ENCODE measurements at regions not wholly inside any gene's neighbourhood (a gene's known extent, or its start where the extent isn't known, plus 50 kb on each side); places are given as distances from the start of the nearest gene placed in this dataset.

DNA sequence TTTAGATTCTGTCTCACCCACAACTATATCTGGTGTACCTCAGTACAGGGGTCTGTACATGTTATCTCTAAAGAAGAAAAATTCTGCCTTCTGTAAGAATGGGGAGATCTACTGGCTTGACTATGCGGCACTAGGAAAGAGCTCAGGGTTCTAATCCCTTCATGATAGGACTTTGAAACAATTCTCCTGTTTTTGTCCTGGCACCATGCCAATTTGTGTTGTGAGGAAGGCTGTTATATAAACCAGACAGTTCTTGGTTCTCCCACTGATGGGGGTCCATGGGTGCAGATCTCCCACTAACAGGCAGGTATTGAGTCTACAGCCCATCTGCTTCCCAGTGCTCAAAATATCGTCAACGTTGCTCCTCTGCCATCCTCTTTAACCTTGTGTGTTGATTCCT is 883.7 kb downstream of the GALC start:
- no peak overlapping the region for H3K4me3 ChIP-seq
- DNase-seq (ENCODE audit: low spot score in 2 of 2) = no peak
- no peaks in the 10 kb centered on the region for H3K9me3 ChIP-seq
- TF ChIP-seq POLR2A (IDR thresholded peaks at IDR 0.05) (no peak), POLR2AphosphoS5 (IDR thresholded peaks at IDR 0.05) (no peak)
- TF ChIP-seq, protein P1, sequence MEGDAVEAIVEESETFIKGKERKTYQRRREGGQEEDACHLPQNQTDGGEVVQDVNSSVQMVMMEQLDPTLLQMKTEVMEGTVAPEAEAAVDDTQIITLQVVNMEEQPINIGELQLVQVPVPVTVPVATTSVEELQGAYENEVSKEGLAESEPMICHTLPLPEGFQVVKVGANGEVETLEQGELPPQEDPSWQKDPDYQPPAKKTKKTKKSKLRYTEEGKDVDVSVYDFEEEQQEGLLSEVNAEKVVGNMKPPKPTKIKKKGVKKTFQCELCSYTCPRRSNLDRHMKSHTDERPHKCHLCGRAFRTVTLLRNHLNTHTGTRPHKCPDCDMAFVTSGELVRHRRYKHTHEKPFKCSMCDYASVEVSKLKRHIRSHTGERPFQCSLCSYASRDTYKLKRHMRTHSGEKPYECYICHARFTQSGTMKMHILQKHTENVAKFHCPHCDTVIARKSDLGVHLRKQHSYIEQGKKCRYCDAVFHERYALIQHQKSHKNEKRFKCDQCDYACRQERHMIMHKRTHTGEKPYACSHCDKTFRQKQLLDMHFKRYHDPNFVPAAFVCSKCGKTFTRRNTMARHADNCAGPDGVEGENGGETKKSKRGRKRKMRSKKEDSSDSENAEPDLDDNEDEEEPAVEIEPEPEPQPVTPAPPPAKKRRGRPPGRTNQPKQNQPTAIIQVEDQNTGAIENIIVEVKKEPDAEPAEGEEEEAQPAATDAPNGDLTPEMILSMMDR (IDR thresholded peaks at IDR 0.05) = no peak
- no peaks in the 10 kb centered on the region for H3K27me3 ChIP-seq
- H3K36me3 ChIP-seq = no peaks in the 10 kb centered on the region
- no peaks in the 10 kb centered on the region for H3K4me1 ChIP-seq
- intact Hi-C loops (cut with DNase I; ENCODE audit: low total_unique reads) = no loop called here
- no peak overlapping the region for H3K27ac ChIP-seq

DNA sequence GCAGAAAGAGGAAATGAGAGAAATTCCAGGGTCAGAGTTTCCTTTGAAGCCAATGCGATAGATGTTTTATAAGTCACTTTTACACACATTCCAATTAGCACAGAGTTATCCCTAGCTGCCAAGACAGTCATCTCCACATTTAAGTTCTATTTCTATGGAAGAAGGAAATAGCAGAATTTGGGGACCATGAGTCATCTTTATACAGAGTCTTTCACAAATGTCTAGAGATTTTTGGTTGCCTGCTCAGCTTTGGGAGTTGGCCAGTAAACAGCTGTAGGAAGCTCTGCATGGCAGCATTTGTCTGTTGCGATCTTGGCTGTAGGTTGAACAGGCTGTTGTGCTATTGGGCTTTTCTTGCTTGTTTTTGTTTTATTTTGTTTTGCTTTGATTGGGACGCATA is 884.3 kb downstream of the GALC start:
- Histone ChIP-seq H3K4me3 (no peak overlapping the region), H3K4me1 (no peaks in the 10 kb centered on the region), H3K27ac (no peak overlapping the region), H3K36me3 (no peaks in the 10 kb centered on the region), H3K9me3 (no peaks in the 10 kb centered on the region), H3K27me3 (no peaks in the 10 kb centered on the region)
- intact Hi-C loops (cut with DNase I; ENCODE audit: low total_unique reads) = no loop called here
- TF ChIP-seq POLR2A (IDR thresholded peaks at IDR 0.05) = no peak
- no peak for TF ChIP-seq POLR2AphosphoS5 (IDR thresholded peaks at IDR 0.05)
- TF ChIP-seq, protein P1 (IDR thresholded peaks at IDR 0.05) = no peak
- no peak for DNase-seq (ENCODE audit: low spot score in 2 of 2)

DNA sequence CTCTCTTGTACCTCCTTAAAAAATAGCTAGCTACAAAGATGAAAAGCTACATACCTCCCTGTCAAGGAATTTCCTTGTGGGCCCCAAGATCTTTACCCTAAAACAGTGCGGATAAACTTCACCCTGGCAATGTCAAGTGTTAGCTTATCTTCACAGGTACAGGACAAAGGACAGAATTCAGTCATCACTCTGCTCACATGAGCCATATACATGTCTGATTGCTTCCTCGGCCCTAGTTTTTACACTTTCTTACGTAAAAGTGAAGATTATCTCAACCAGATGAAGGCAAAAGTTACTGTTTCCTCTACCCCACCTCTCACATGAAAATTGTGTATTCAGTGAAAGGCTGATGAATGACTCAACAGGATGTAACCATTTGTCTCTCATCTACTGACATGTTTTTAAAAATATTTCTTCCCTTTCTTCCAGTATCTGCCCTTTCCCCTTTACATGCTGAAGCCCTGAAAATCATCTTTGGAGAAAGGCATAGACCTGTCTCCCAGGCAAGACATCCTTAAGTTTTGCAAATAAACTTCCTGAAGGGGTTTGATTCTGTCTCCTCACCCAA is 890.1 kb downstream of the GALC start:
- Histone ChIP-seq H3K27ac (no peak overlapping the region), H3K9me3 (no peaks in the 10 kb centered on the region), H3K27me3 (no peaks in the 10 kb centered on the region), H3K4me3 (no peak overlapping the region), H3K36me3 (no peaks in the 10 kb centered on the region), H3K4me1 (no peaks in the 10 kb centered on the region)
- no peak for DNase-seq (ENCODE audit: low spot score in 2 of 2)
- TF ChIP-seq POLR2AphosphoS5 (IDR thresholded peaks at IDR 0.05) (no peak), POLR2A (IDR thresholded peaks at IDR 0.05) (no peak)
- TF ChIP-seq, protein P1 (IDR thresholded peaks at IDR 0.05) = no peak
- intact Hi-C loops (cut with DNase I; ENCODE audit: low total_unique reads) = no loop called here

DNA sequence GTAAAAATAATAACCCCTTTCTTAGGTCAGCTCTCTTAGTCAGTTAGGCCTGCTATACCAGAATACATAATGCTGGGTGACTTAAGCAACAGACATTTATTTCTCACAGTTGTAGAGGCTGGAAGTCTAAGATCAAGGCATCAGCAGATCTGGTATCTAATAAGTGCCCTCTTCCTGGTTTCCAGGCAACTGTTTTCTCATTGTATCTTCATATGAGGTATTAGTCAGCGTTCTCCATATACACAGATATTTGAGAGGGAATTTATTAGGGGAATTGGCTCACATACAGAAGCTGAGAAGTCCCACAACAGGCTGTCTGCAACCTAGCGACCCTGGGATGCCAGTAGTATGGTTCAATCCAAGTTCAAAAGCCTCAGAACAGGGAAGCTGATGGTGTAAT is 896.0 kb downstream of the GALC start:
- DNase-seq (ENCODE audit: low spot score in 2 of 2) = no peak
- Histone ChIP-seq H3K9me3 (no peaks in the 10 kb centered on the region), H3K27ac (no peak overlapping the region), H3K27me3 (no peaks in the 10 kb centered on the region), H3K36me3 (no peaks in the 10 kb centered on the region), H3K4me1 (no peaks in the 10 kb centered on the region), H3K4me3 (no peak overlapping the region)
- TF ChIP-seq POLR2AphosphoS5 (IDR thresholded peaks at IDR 0.05) (no peak), POLR2A (IDR thresholded peaks at IDR 0.05) (no peak)
- TF ChIP-seq, protein P1 (IDR thresholded peaks at IDR 0.05) = no peak
- intact Hi-C loops (cut with DNase I; ENCODE audit: low total_unique reads) = no loop called here

DNA sequence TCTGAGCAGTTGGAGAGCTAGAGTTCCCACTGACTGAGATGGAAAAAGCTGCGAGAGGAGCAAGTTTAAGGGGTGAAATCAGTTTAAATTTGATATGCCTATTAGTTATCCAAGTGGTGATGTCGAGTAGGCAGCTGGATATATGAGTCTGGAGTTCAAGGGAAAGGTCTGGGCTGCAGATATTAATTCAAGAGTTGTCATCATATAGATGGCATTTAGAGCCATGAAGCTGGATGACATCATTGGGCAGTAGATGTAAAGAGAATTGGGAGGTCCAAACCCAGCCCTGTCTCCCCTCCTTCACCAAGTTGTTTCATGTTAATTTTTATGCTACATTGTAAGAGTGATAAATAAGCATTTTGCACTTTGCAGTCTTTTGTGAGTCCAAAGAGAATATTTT is 898.1 kb downstream of the GALC start:
- TF ChIP-seq POLR2A (IDR thresholded peaks at IDR 0.05) (no peak), POLR2AphosphoS5 (IDR thresholded peaks at IDR 0.05) (no peak)
- TF ChIP-seq, protein P1 (IDR thresholded peaks at IDR 0.05) = no peak
- DNase-seq (ENCODE audit: low spot score in 2 of 2) = no peak
- intact Hi-C loops (cut with DNase I; ENCODE audit: low total_unique reads) = no loop called here
- H3K9me3 ChIP-seq = no peaks in the 10 kb centered on the region
- H3K27me3 ChIP-seq = no peaks in the 10 kb centered on the region
- no peaks in the 10 kb centered on the region for H3K36me3 ChIP-seq
- H3K4me3 ChIP-seq = no peak overlapping the region
- H3K4me1 ChIP-seq = no peaks in the 10 kb centered on the region
- no peak overlapping the region for H3K27ac ChIP-seq

All from breast epithelium (tissue), 4 donors.